ENCODE measurements at regions not wholly inside any gene's neighbourhood (a gene's known extent, or its start where the extent isn't known, plus 50 kb on each side); places are given as distances from the start of the nearest gene placed in this dataset.

GRCh38 chr10:53406532-53406931 lies 633.9 kb upstream of the MBL2 start:
- TF ChIP-seq CTCF (IDR thresholded peaks at IDR 0.05) (no peak), POLR2A (IDR thresholded peaks at IDR 0.05) (no peak)

Data from thyroid gland (tissue), 4 donors.